Vagina (tissue), 2 donors: ENCODE measurements at regions not wholly inside any gene's neighbourhood (a gene's known extent, or its start where the extent isn't known, plus 50 kb on each side); places are given as distances from the start of the nearest gene placed in this dataset.

Experiments
- DNase-seq, 2 donors: peaks; one replicate each; pipeline ENCODE4 v3.0.0-alpha.2; 2017; ENCODE audit errors: extremely low spot score in 2 of 2
- H3K27ac ChIP-seq: fragments of 200-600 bp; sonication (generic); one replicate; pipeline ENCODE4 v1.5.1; 2019
- H3K27me3 ChIP-seq: fragments of 200-600 bp; sonication (generic); one replicate; pipeline ENCODE4 v1.5.1; 2019
- H3K36me3 ChIP-seq, 2 donors: fragments of 200-600 bp; sonication (generic); one replicate each; pipeline ENCODE4 v1.5.1; 2017 to 2019
- H3K4me1 ChIP-seq: fragments of 200-600 bp; sonication (generic); one replicate; pipeline ENCODE4 v1.5.1; 2019
- H3K4me3 ChIP-seq, 2 donors: fragments of 200-600 bp; sonication (generic); 1 replicate in 1 of 2; 2 replicates in 1 of 2; pipeline ENCODE4 v1.5.1; 2016 to 2019
- H3K9me3 ChIP-seq: fragments of 200-600 bp; sonication (generic); one replicate; pipeline ENCODE4 v1.5.1; 2019
- CTCF ChIP-seq, 3 experiments: fragments of 450-650 bp in 2 of 3; fragments of 200-600 bp in 1 of 3; sonication (generic) in 1 of 3; IDR thresholded peaks; one replicate each; pipeline ENCODE4 v1.5.1; 2017 to 2019; ENCODE audit warnings: antibody characterized with exemption in 3 of 3, mild to moderate bottlenecking in 2 of 3, moderate library complexity in 2 of 3
- POLR2A ChIP-seq, 2 donors: fragments of 450-650 bp; IDR thresholded peaks; one replicate each; pipeline ENCODE4 v1.6.1; 2017; ENCODE audit warnings: antibody characterized with exemption in 2 of 2, mild to moderate bottlenecking in 2 of 2, moderate library complexity in 2 of 2
- POLR2AphosphoS5 ChIP-seq, 2 donors: sonication (generic); formaldehyde crosslinking; IDR thresholded peaks; one replicate each; pipeline ENCODE4 v1.9.0; 2017; ENCODE audit warnings: antibody characterized with exemption in 2 of 2, mild to moderate bottlenecking in 2 of 2, low read depth in 1 of 2; ENCODE audit not compliant: insufficient read depth in 1 of 2
- intact Hi-C: fragments of 100-400 bp; cut with DNase I; formaldehyde crosslinking; loops from one replicate; pipeline ENCODE4 v1.15.1; 2023

GRCh38 chr2:53242090-53242489 is 525.5 kb upstream of the CHAC2 start:
- no peaks in the 10 kb centered on the region for H3K9me3 ChIP-seq
- no peak overlapping the region for H3K4me3 ChIP-seq
- H3K4me1 ChIP-seq: no peaks in the 10 kb centered on the region
- no peak overlapping the region for H3K27ac ChIP-seq
- DNase-seq: no peak
- TF ChIP-seq POLR2A (IDR thresholded peaks at IDR 0.05) (no peak), POLR2AphosphoS5 (IDR thresholded peaks at IDR 0.05; ENCODE audit: insufficient read depth in 1 of 2, low read depth in 1 of 2) (no peak), CTCF (IDR thresholded peaks at IDR 0.05) (no peak)
- no peaks in the 10 kb centered on the region for H3K27me3 ChIP-seq
- no peaks in the 10 kb centered on the region for H3K36me3 ChIP-seq
- intact Hi-C loops: no loop called here

GRCh38 chr2:53235836-53236582 is 531.6 kb upstream of the CHAC2 start:
- H3K27ac ChIP-seq: no peak overlapping the region
- no peak for TF ChIP-seq POLR2A (IDR thresholded peaks at IDR 0.05)
- no peak for TF ChIP-seq POLR2AphosphoS5 (IDR thresholded peaks at IDR 0.05; ENCODE audit: insufficient read depth in 1 of 2, low read depth in 1 of 2)
- TF ChIP-seq CTCF (IDR thresholded peaks at IDR 0.05): no peak
- H3K9me3 ChIP-seq: no peaks in the 10 kb centered on the region
- H3K4me3 ChIP-seq: no peak overlapping the region
- H3K4me1 ChIP-seq: no peaks in the 10 kb centered on the region
- no peaks in the 10 kb centered on the region for H3K27me3 ChIP-seq
- intact Hi-C loops: no loop called here
- DNase-seq: no peak
- H3K36me3 ChIP-seq: no peaks in the 10 kb centered on the region

GRCh38 chr2:53234548-53234903 is 533.1 kb upstream of the CHAC2 start:
- Histone ChIP-seq H3K27me3 (no peaks in the 10 kb centered on the region), H3K4me3 (no peak overlapping the region), H3K36me3 (no peaks in the 10 kb centered on the region), H3K4me1 (no peaks in the 10 kb centered on the region), H3K9me3 (no peaks in the 10 kb centered on the region), H3K27ac (no peak overlapping the region)
- no peak for DNase-seq
- intact Hi-C loops: no loop called here
- TF ChIP-seq CTCF (IDR thresholded peaks at IDR 0.05): no peak
- no peak for TF ChIP-seq POLR2AphosphoS5 (IDR thresholded peaks at IDR 0.05; ENCODE audit: insufficient read depth in 1 of 2, low read depth in 1 of 2)
- no peak for TF ChIP-seq POLR2A (IDR thresholded peaks at IDR 0.05)

GRCh38 chr2:53233759-53234547 is 533.7 kb upstream of the CHAC2 start:
- Histone ChIP-seq H3K4me3 (no peak overlapping the region), H3K9me3 (no peaks in the 10 kb centered on the region), H3K36me3 (no peaks in the 10 kb centered on the region), H3K27ac (no peak overlapping the region), H3K27me3 (no peaks in the 10 kb centered on the region), H3K4me1 (no peaks in the 10 kb centered on the region)
- intact Hi-C loops: no loop called here
- DNase-seq: no peak
- no peak for TF ChIP-seq POLR2A (IDR thresholded peaks at IDR 0.05)
- no peak for TF ChIP-seq CTCF (IDR thresholded peaks at IDR 0.05)
- TF ChIP-seq POLR2AphosphoS5 (IDR thresholded peaks at IDR 0.05; ENCODE audit: insufficient read depth in 1 of 2, low read depth in 1 of 2): no peak

GRCh38 chr2:53231908-53232307 is 535.7 kb upstream of the CHAC2 start:
- Histone ChIP-seq H3K4me1 (no peaks in the 10 kb centered on the region), H3K9me3 (no peaks in the 10 kb centered on the region), H3K27me3 (no peaks in the 10 kb centered on the region), H3K27ac (no peak overlapping the region), H3K36me3 (no peaks in the 10 kb centered on the region), H3K4me3 (no peak overlapping the region)
- no peak for DNase-seq
- no peak for TF ChIP-seq POLR2AphosphoS5 (IDR thresholded peaks at IDR 0.05; ENCODE audit: insufficient read depth in 1 of 2, low read depth in 1 of 2)
- no peak for TF ChIP-seq POLR2A (IDR thresholded peaks at IDR 0.05)
- TF ChIP-seq CTCF (IDR thresholded peaks at IDR 0.05): no peak
- intact Hi-C loops: no loop called here
